Skin of body (tissue), 1 donor: ENCODE measurements at regions not wholly inside any gene's neighbourhood (a gene's known extent, or its start where the extent isn't known, plus 50 kb on each side); places are given as distances from the start of the nearest gene placed in this dataset.

Experiments used
- DNase-seq: peaks from one replicate; lab custom pipeline; 2025; lab: John Stamatoyannopoulos, UW

DNA sequence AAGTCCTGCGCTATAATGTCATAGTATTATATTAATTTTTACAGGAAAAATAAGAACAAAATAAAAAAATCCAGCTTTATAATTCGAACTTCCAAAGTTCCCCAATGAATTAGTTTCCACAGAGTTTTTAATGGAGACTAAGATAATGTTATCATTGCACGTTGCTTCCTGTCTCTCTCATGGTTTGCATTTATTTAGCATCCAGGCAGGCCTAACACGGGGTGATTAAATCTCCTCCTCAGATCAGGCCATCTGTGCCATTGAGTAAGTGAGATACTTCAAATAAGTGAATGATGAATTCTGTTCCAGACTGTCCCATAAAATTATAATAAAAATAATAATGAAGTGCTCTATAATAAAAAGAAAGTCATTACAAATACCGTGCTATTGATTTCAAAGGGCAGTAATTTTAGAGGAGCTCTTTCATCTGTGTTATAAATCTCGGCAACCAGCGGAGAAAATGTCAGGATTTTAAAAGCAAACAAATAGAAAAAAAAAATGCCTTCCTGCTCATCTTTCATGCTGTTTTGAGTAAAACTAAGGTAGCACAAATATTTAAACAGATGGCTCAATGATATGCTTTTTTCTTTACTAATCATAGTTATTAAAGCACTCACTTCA is 570.6 kb upstream of the ZNF608 start:
- DNase-seq: no peak

GRCh38 chr5:125317536-125317995 is 571.1 kb upstream of the ZNF608 start:
- no peak for DNase-seq

- no peak for DNase-seq
Observed at GRCh38 chr5:125321654-125322053, 575.2 kb upstream of the ZNF608 start.

DNA sequence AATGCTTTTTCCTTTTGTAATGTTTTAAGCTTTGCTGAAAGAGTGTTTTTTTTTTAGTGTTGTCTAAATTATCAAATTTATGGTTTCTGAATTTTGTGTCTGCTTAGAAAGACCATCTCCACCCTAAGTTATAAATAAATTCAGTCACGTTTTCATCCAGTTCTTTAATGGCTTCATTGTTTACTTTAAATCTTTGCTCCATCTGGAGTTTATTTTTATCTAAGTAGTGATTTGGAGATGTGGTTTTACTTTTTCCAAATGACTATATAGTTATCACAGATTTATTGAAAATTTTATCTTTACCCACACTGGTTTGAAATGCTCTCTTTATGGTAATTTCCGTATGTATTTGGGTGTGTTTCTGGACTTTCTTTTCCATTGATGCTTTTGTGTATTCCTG is 577.2 kb upstream of the ZNF608 start:
- DNase-seq: peak; percentile 51

- no peak for DNase-seq
Observed at GRCh38 chr5:125325488-125326149, 579.2 kb upstream of the ZNF608 start.

- peak; percentile 69 for DNase-seq
Observed at GRCh38 chr5:125326150-125326510, 579.7 kb upstream of the ZNF608 start.

DNA sequence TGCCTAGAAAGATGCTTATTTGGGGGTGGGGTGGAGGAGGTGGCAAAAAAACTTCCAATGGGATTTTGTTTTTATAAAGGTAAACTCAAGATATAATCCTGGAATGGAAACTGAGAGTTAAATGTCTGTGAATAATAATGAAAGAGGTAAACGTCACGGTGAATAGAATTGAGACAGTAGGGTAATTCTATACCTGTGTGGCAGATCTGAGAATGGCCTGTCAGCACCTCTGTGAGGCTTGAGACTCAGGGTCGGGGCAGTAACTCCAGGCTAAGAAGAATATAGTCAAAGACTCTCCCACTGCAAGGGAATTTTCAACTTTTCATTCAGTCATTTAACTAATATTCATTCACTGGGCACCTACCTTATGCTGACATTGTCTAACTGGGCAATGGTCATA is 581.2 kb upstream of the ZNF608 start:
- DNase-seq: no peak

GRCh38 chr5:125331987-125332598 is 585.7 kb upstream of the ZNF608 start:
- DNase-seq: no peak

GRCh38 chr5:125333416-125333815 is 587.0 kb upstream of the ZNF608 start:
- peak; percentile 34 for DNase-seq

- DNase-seq: no peak
Observed at GRCh38 chr5:125336401-125336800, 590.0 kb upstream of the ZNF608 start.

DNA sequence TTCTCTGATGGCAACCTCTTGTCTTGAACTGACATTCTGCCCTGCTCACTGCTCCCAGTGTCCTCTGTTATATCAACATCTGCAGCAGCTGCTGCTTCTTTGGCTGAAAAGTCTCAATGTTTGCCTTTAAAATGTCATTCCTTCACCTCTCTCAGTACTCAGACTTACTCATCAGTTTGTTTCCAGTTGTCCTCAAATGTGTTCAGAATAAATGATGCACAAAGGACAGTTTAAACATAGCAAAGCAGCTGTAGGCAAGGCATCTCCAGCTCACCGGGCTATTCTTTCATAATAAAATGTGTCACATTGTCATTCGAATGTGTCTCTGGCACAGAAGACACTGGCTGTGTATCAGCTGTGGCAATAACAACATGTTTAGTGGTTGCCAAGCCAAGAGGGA is 590.9 kb upstream of the ZNF608 start:
- DNase-seq: no peak

- no peak for DNase-seq
Observed at GRCh38 chr5:125338440-125339174, 592.2 kb upstream of the ZNF608 start.

- DNase-seq: no peak
Observed at GRCh38 chr5:125341436-125341835, 595.0 kb upstream of the ZNF608 start.

- no peak for DNase-seq
Observed at GRCh38 chr5:125343015-125343414, 596.6 kb upstream of the ZNF608 start.

DNA sequence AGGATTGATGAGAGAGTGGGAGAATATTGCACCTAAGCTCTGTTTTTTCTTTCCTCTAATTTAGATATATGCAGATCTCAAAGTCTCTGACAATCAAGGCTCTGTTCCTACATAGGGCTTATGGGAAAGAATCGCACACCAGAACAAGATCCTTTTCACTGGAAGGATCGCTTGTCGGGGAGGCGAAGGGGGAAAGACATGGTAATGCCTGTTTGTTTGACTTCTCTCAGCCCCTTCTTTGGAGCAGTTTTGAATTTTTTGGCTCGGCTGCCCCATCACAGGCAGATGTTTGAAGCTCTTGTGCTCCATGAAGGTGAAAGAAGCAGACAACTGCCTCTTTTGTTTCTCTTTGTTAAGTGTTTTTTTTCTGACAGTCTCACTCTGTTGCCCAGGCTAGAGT is 599.9 kb upstream of the ZNF608 start:
- DNase-seq: no peak

DNA sequence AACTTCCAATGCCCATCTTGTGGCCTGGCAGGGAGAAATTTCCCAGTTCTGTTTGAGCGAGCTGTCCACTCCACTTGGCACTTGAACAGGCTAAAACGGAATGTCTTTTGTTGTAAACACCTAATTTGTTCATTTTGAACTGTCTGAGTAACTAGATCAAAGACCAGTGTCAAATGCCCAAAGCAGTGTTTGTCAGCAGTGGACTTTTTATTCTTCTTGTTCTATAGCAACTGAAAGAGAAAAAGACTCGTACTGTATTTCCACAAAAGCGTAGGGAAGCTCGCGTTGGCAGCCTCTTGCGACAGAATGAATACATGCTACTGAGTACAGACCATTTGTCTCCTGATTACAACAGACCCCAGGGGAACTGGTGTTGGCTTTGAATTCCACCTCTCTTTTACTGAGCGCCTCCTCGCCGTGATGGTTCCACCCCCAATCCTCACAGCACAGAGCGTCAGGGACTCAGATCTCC is 601.8 kb upstream of the ZNF608 start:
- no peak for DNase-seq

- DNase-seq: peak; percentile 69
Observed at GRCh38 chr5:125348936-125349831, 602.7 kb upstream of the ZNF608 start.

DNA sequence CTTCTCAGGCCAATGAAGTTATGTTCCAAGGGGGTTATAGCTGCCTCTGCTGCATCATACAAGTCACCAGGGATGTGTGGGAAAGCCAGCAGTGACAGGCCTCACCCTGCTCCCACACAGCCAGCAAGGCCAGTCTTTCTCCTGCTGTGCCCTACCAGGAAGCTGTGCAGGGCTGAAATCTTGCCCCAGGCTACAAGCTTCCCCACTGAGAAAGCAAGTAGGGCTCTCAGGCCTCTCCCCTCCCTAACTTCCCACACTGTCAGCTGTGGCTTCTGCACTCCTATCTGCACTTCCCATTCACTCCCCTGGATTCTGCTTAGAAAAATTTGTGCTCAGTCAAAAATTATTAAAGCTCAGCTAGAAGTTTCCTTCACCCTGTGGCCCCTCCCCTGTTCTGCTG is 611.2 kb upstream of the ZNF608 start:
- no peak for DNase-seq

GRCh38 chr5:125365747-125366146 is 619.3 kb upstream of the ZNF608 start:
- DNase-seq: no peak

DNA sequence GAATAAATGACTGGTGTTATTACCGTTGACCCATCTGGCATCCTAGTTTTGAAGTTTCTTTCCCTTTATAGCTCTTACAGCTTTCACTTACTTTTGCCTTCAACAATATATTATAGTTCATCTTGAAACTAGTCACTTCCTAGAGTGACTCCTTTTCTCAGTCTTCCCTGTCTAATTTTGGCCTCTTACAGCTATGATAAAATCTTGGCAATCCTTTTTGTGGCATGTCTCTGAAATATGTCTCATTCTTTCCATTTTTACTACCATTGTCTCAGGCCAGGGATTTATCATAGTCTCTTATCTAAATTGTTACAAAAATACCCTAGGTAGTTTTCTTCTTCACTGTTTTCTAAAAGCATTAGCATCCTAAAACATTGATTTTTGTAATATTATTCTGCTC is 621.3 kb upstream of the ZNF608 start:
- DNase-seq: no peak
